ENCODE measurements at regions not wholly inside any gene's neighbourhood (a gene's known extent, or its start where the extent isn't known, plus 50 kb on each side); places are given as distances from the start of the nearest gene placed in this dataset.
"Not testable (repeated sequence)": the region's sequence is repeated elsewhere in the genome, so short reads cannot be mapped to it uniquely, and the experiment has no call there.

- Histone ChIP-seq H3K4me3 (ENCODE audit: low read depth, low read length) (no peak overlapping the region), H3K4me1 (ENCODE audit: control insufficient read depth, insufficient read depth, low read length, unreplicated experiment) (no peaks in the 10 kb centered on the region), H3K27me3 (ENCODE audit: insufficient read depth, low read length) (no peaks in the 10 kb centered on the region), H3K36me3 (ENCODE audit: insufficient read depth, low read length) (no peaks in the 10 kb centered on the region), H2AFZ (ENCODE audit: low read length, unreplicated experiment) (no peak overlapping the region), H3K27ac (ENCODE audit: low read depth, low read length) (no peak overlapping the region), H3K79me2 (ENCODE audit: control insufficient read depth, insufficient read depth, low read length, unreplicated experiment) (no peaks in the 10 kb centered on the region)
Observed at GRCh38 chr1:30009720-30010119, 713.7 kb downstream of the MATN1 start.

- Histone ChIP-seq H3K4me3 (ENCODE audit: low read depth, low read length) (no peak overlapping the region), H3K27me3 (ENCODE audit: insufficient read depth, low read length) (no peaks in the 10 kb centered on the region), H3K27ac (ENCODE audit: low read depth, low read length) (no peak overlapping the region), H3K79me2 (ENCODE audit: control insufficient read depth, insufficient read depth, low read length, unreplicated experiment) (no peaks in the 10 kb centered on the region), H2AFZ (ENCODE audit: low read length, unreplicated experiment) (no peak overlapping the region), H3K4me1 (ENCODE audit: control insufficient read depth, insufficient read depth, low read length, unreplicated experiment) (no peaks in the 10 kb centered on the region), H3K36me3 (ENCODE audit: insufficient read depth, low read length) (no peaks in the 10 kb centered on the region)
Observed at GRCh38 chr1:30008998-30009657, 714.3 kb downstream of the MATN1 start.

GRCh38 chr1:30008372-30008997 is 714.9 kb downstream of the MATN1 start:
- Histone ChIP-seq H3K27ac (ENCODE audit: low read depth, low read length) (no peak overlapping the region), H2AFZ (ENCODE audit: low read length, unreplicated experiment) (no peak overlapping the region), H3K27me3 (ENCODE audit: insufficient read depth, low read length) (no peaks in the 10 kb centered on the region), H3K36me3 (ENCODE audit: insufficient read depth, low read length) (no peaks in the 10 kb centered on the region), H3K4me1 (ENCODE audit: control insufficient read depth, insufficient read depth, low read length, unreplicated experiment) (no peaks in the 10 kb centered on the region), H3K79me2 (ENCODE audit: control insufficient read depth, insufficient read depth, low read length, unreplicated experiment) (no peaks in the 10 kb centered on the region), H3K4me3 (ENCODE audit: low read depth, low read length) (no peak overlapping the region)

GRCh38 chr1:30005972-30006619 is 717.3 kb downstream of the MATN1 start:
- H3K36me3 ChIP-seq (ENCODE audit: insufficient read depth, low read length): no peaks in the 10 kb centered on the region
- no peak overlapping the region for H2AFZ ChIP-seq (ENCODE audit: low read length, unreplicated experiment)
- no peaks in the 10 kb centered on the region for H3K4me1 ChIP-seq (ENCODE audit: control insufficient read depth, insufficient read depth, low read length, unreplicated experiment)
- H3K79me2 ChIP-seq (ENCODE audit: control insufficient read depth, insufficient read depth, low read length, unreplicated experiment): no peaks in the 10 kb centered on the region
- H3K4me3 ChIP-seq (ENCODE audit: low read depth, low read length): no peak overlapping the region
- H3K27me3 ChIP-seq (ENCODE audit: insufficient read depth, low read length): no peaks in the 10 kb centered on the region
- no peak overlapping the region for H3K27ac ChIP-seq (ENCODE audit: low read depth, low read length)

GRCh38 chr1:30001732-30002039 is 721.7 kb downstream of the MATN1 start:
- H2AFZ ChIP-seq (ENCODE audit: low read length, unreplicated experiment): no peak overlapping the region
- H3K79me2 ChIP-seq (ENCODE audit: control insufficient read depth, insufficient read depth, low read length, unreplicated experiment): no peaks in the 10 kb centered on the region
- no peaks in the 10 kb centered on the region for H3K36me3 ChIP-seq (ENCODE audit: insufficient read depth, low read length)
- no peaks in the 10 kb centered on the region for H3K4me1 ChIP-seq (ENCODE audit: control insufficient read depth, insufficient read depth, low read length, unreplicated experiment)
- no peak overlapping the region for H3K4me3 ChIP-seq (ENCODE audit: low read depth, low read length)
- H3K27ac ChIP-seq (ENCODE audit: low read depth, low read length): no peak overlapping the region
- H3K27me3 ChIP-seq (ENCODE audit: insufficient read depth, low read length): no peaks in the 10 kb centered on the region

- no peaks in the 10 kb centered on the region for H3K4me1 ChIP-seq (ENCODE audit: control insufficient read depth, insufficient read depth, low read length, unreplicated experiment)
- no peaks in the 10 kb centered on the region for H3K27me3 ChIP-seq (ENCODE audit: insufficient read depth, low read length)
- no peaks in the 10 kb centered on the region for H3K36me3 ChIP-seq (ENCODE audit: insufficient read depth, low read length)
- H3K27ac ChIP-seq (ENCODE audit: low read depth, low read length): no peak overlapping the region
- H3K79me2 ChIP-seq (ENCODE audit: control insufficient read depth, insufficient read depth, low read length, unreplicated experiment): no peaks in the 10 kb centered on the region
- H2AFZ ChIP-seq (ENCODE audit: low read length, unreplicated experiment): no peak overlapping the region
- no peak overlapping the region for H3K4me3 ChIP-seq (ENCODE audit: low read depth, low read length)
Observed at GRCh38 chr1:30001011-30001731, 722.2 kb downstream of the MATN1 start.

GRCh38 chr1:30000266-30000665 is 723.1 kb downstream of the MATN1 start:
- Histone ChIP-seq H3K36me3 (ENCODE audit: insufficient read depth, low read length) (no peaks in the 10 kb centered on the region), H3K4me1 (ENCODE audit: control insufficient read depth, insufficient read depth, low read length, unreplicated experiment) (no peaks in the 10 kb centered on the region), H2AFZ (ENCODE audit: low read length, unreplicated experiment) (no peak overlapping the region), H3K27ac (ENCODE audit: low read depth, low read length) (no peak overlapping the region), H3K4me3 (ENCODE audit: low read depth, low read length) (no peak overlapping the region), H3K79me2 (ENCODE audit: control insufficient read depth, insufficient read depth, low read length, unreplicated experiment) (no peaks in the 10 kb centered on the region), H3K27me3 (ENCODE audit: insufficient read depth, low read length) (no peaks in the 10 kb centered on the region)

- H2AFZ ChIP-seq (ENCODE audit: low read length, unreplicated experiment): no peak overlapping the region
- no peak overlapping the region for H3K4me3 ChIP-seq (ENCODE audit: low read depth, low read length)
- no peaks in the 10 kb centered on the region for H3K36me3 ChIP-seq (ENCODE audit: insufficient read depth, low read length)
- H3K27me3 ChIP-seq (ENCODE audit: insufficient read depth, low read length): no peaks in the 10 kb centered on the region
- no peaks in the 10 kb centered on the region for H3K79me2 ChIP-seq (ENCODE audit: control insufficient read depth, insufficient read depth, low read length, unreplicated experiment)
- no peak overlapping the region for H3K27ac ChIP-seq (ENCODE audit: low read depth, low read length)
- no peaks in the 10 kb centered on the region for H3K4me1 ChIP-seq (ENCODE audit: control insufficient read depth, insufficient read depth, low read length, unreplicated experiment)
Observed at GRCh38 chr1:29999595-29999994, 723.8 kb downstream of the MATN1 start.

- no peaks in the 10 kb centered on the region for H3K27me3 ChIP-seq (ENCODE audit: insufficient read depth, low read length)
- H3K4me1 ChIP-seq (ENCODE audit: control insufficient read depth, insufficient read depth, low read length, unreplicated experiment): no peaks in the 10 kb centered on the region
- H3K4me3 ChIP-seq (ENCODE audit: low read depth, low read length): no peak overlapping the region
- no peaks in the 10 kb centered on the region for H3K36me3 ChIP-seq (ENCODE audit: insufficient read depth, low read length)
- H3K79me2 ChIP-seq (ENCODE audit: control insufficient read depth, insufficient read depth, low read length, unreplicated experiment): no peaks in the 10 kb centered on the region
- no peak overlapping the region for H3K27ac ChIP-seq (ENCODE audit: low read depth, low read length)
- H2AFZ ChIP-seq (ENCODE audit: low read length, unreplicated experiment): no peak overlapping the region
Observed at GRCh38 chr1:29998686-29999085, 724.7 kb downstream of the MATN1 start.

GRCh38 chr1:29997818-29998217 is 725.6 kb downstream of the MATN1 start:
- H3K79me2 ChIP-seq (ENCODE audit: control insufficient read depth, insufficient read depth, low read length, unreplicated experiment); H3K36me3 ChIP-seq (ENCODE audit: insufficient read depth, low read length); H3K27me3 ChIP-seq (ENCODE audit: insufficient read depth, low read length); H3K27ac ChIP-seq (ENCODE audit: low read depth, low read length); H3K4me1 ChIP-seq (ENCODE audit: control insufficient read depth, insufficient read depth, low read length, unreplicated experiment); H2AFZ ChIP-seq (ENCODE audit: low read length, unreplicated experiment); H3K4me3 ChIP-seq (ENCODE audit: low read depth, low read length): not testable (repeated sequence)

All from ACC112 (cell line).